IMR-90 (cell line): ENCODE measurements at regions not wholly inside any gene's neighbourhood (a gene's known extent, or its start where the extent isn't known, plus 50 kb on each side); places are given as distances from the start of the nearest gene placed in this dataset.

Experiments
- ATAC-seq: fragments of 200-7000 bp; cut with Tn5 transposase; 2 replicates; pipeline ENCODE4 v1.9.1; 2020; ENCODE audit warnings: low read depth, mild to moderate bottlenecking, moderate library complexity
- BruUV-seq: library from RNA; stranded (reverse); fragments of 400-500 nt; replicated peaks from 2 replicates; lab custom pipeline; 2021; lab: Mats Ljungman, UMichigan
- CTCF ChIA-PET: fragments of 300-600 bp; formaldehyde crosslinking; extraction: SDS; loops from one replicate; lab custom pipeline; 2021; ENCODE audit warnings: antibody characterized with exemption; lab: Yijun Ruan, JAX
- POLR2A ChIA-PET: fragments of 300-600 bp; sonication (Branson Sonifier 250); formaldehyde crosslinking; loops from one replicate; lab custom pipeline; 2022; ENCODE audit warnings: antibody characterized with exemption; ENCODE audit not compliant: unreplicated experiment; lab: Charles Lee
- DNase-seq: peaks from one replicate; pipeline ENCODE4 v3.0.0; 2013
- H2AFZ ChIP-seq: replicated peaks from 2 replicates; pipeline ENCODE3; 2013; ENCODE audit warnings: low read length, mild to moderate bottlenecking; ENCODE audit not compliant: poor library complexity
- H2AK5ac ChIP-seq: 2 replicates; pipeline ENCODE4 v1.6.1; 2013; ENCODE audit warnings: low read depth, low read length, inconsistent platforms
- H2AK9ac ChIP-seq: replicated peaks from 2 replicates; pipeline ENCODE3; 2013; ENCODE audit warnings: mild to moderate bottlenecking, low read depth, low read length, moderate library complexity; ENCODE audit not compliant: poor library complexity
- H2BK120ac ChIP-seq: 2 replicates; pipeline ENCODE4 v1.6.1; 2013; ENCODE audit warnings: low read depth, low read length, inconsistent platforms
- H2BK15ac ChIP-seq: 3 replicates; pipeline ENCODE4 v1.6.1; 2013; ENCODE audit warnings: low read depth, low read length, inconsistent platforms
- H2BK20ac ChIP-seq: 2 replicates; pipeline ENCODE4 v1.6.1; 2013; ENCODE audit warnings: low read depth, mild to moderate bottlenecking, inconsistent platforms, low read length, moderate library complexity
- H2BK5ac ChIP-seq: 2 replicates; pipeline ENCODE4 v1.6.1; 2013; ENCODE audit warnings: mild to moderate bottlenecking, low read depth, low read length, inconsistent platforms; ENCODE audit not compliant: poor library complexity, severe bottlenecking
- H3K14ac ChIP-seq: replicated peaks from 2 replicates; pipeline ENCODE4 v1.6.1; 2013; ENCODE audit warnings: low read depth, low read length, inconsistent platforms
- H3K18ac ChIP-seq: 2 replicates; pipeline ENCODE4 v1.6.1; 2013; ENCODE audit warnings: low read depth, low read length, control low read depth
- H3K23ac ChIP-seq: 2 replicates; pipeline ENCODE4 v1.6.1; 2013; ENCODE audit warnings: low read depth, low read length, inconsistent platforms
- H3K27ac ChIP-seq: 2 replicates; pipeline ENCODE4 v1.5.1; 2013; ENCODE audit warnings: mild to moderate bottlenecking, control low read depth, low read length; ENCODE audit not compliant: insufficient read depth
- H3K27me3 ChIP-seq: 2 replicates; pipeline ENCODE4 v1.6.1; 2013; ENCODE audit warnings: low read length; ENCODE audit not compliant: control insufficient read depth, insufficient read depth
- H3K36me3 ChIP-seq: 2 replicates; pipeline ENCODE4 v1.6.1; 2013; ENCODE audit warnings: low read length, mixed read lengths; ENCODE audit not compliant: control insufficient read depth, insufficient read depth
- H3K4ac ChIP-seq: 2 replicates; pipeline ENCODE4 v1.6.1; 2013; ENCODE audit warnings: low read depth, low read length, inconsistent platforms
- H3K4me1 ChIP-seq: 2 replicates; pipeline ENCODE4 v1.6.1; 2013; ENCODE audit warnings: low read length, mixed read lengths; ENCODE audit not compliant: control insufficient read depth, insufficient read depth
- H3K4me2 ChIP-seq: 2 replicates; pipeline ENCODE4 v1.6.1; 2013; ENCODE audit warnings: low read depth, mild to moderate bottlenecking, control low read depth, low read length, moderate library complexity
- H3K4me3 ChIP-seq: 2 replicates; pipeline ENCODE4 v1.5.1; 2013; ENCODE audit warnings: low read depth, mild to moderate bottlenecking, control low read depth, low read length, moderate library complexity; ENCODE audit not compliant: insufficient read depth
- H3K56ac ChIP-seq: 2 replicates; pipeline ENCODE4 v1.6.1; 2013; ENCODE audit warnings: low read length, inconsistent platforms; ENCODE audit not compliant: insufficient read depth; ENCODE audit errors: extremely low read depth
- H3K79me1 ChIP-seq, 2 experiments: 2 replicates each; pipeline ENCODE4 v1.6.1; 2013; ENCODE audit warnings: low read length in 2 of 2, inconsistent platforms in 1 of 2, low read depth in 1 of 2
- H3K9ac ChIP-seq: 2 replicates; pipeline ENCODE4 v1.6.1; 2013; ENCODE audit warnings: low read depth, low read length, control low read depth
- H3K9me1 ChIP-seq: 2 replicates; pipeline ENCODE4 v1.6.1; 2013; ENCODE audit warnings: low read length, inconsistent platforms; ENCODE audit not compliant: insufficient read depth
- H3K9me3 ChIP-seq: 2 replicates; pipeline ENCODE4 v1.6.1; 2013; ENCODE audit warnings: low read length; ENCODE audit not compliant: control insufficient read depth, insufficient read depth
- H4K20me1 ChIP-seq: 2 replicates; pipeline ENCODE4 v1.6.1; 2013; ENCODE audit warnings: low read length, inconsistent platforms; ENCODE audit not compliant: insufficient read depth
- H4K5ac ChIP-seq: 2 replicates; pipeline ENCODE4 v1.6.1; 2013; ENCODE audit warnings: mild to moderate bottlenecking, low read depth, low read length, control low read depth
- H4K8ac ChIP-seq, 2 experiments: 2 replicates each; pipeline ENCODE4 v1.6.1; 2013; ENCODE audit warnings: low read depth in 2 of 2, low read length in 2 of 2, control low read depth in 1 of 2, inconsistent platforms in 1 of 2
- H4K91ac ChIP-seq: 2 replicates; pipeline ENCODE4 v1.6.1; 2013; ENCODE audit warnings: low read depth, low read length, inconsistent platforms; ENCODE audit not compliant: insufficient read depth
- CEBPB ChIP-seq: IDR thresholded peaks from 2 replicates; pipeline ENCODE4 v1.6.1; 2012; ENCODE audit warnings: low read depth, low read length, improper control_type of control experiment
- CHD1 ChIP-seq: IDR thresholded peaks from 2 replicates; pipeline ENCODE4 v1.6.1; 2012; ENCODE audit warnings: low read depth, low read length, improper control_type of control experiment
- MAFK ChIP-seq: IDR thresholded peaks from 2 replicates; pipeline ENCODE4 v1.6.1; 2012; ENCODE audit warnings: low read depth, low read length, improper control_type of control experiment
- MAZ ChIP-seq: IDR thresholded peaks from 2 replicates; pipeline ENCODE4 v1.6.1; 2012; ENCODE audit warnings: low read depth, mild to moderate bottlenecking, low read length, improper control_type of control experiment, moderate library complexity, borderline replicate concordance
- MXI1 ChIP-seq: IDR thresholded peaks from 2 replicates; pipeline ENCODE4 v1.6.1; 2012; ENCODE audit warnings: low read depth, mild to moderate bottlenecking, low read length, moderate library complexity, borderline replicate concordance
- POLR2A ChIP-seq: IDR thresholded peaks from 2 replicates; pipeline ENCODE4 v1.6.1; 2012; ENCODE audit warnings: mild to moderate bottlenecking, low read depth, low read length
- SMC3 ChIP-seq: fragments of 150-350 bp; IDR thresholded peaks from 2 replicates; pipeline ENCODE4 v1.6.1; 2016; ENCODE audit warnings: low read depth, mild to moderate bottlenecking, antibody characterized with exemption, low read length, moderate library complexity
- USF2 ChIP-seq: fragments of 150-350 bp; IDR thresholded peaks from 2 replicates; pipeline ENCODE4 v1.6.1; 2017; ENCODE audit warnings: mild to moderate bottlenecking, antibody characterized with exemption, low read length, low read depth
- WGBS, 2 experiments: methylation state at CpG; one replicate each; pipeline versions ENCODE4 v1.1.5 to v1.1.7; 2013; ENCODE audit warnings: missing lambda C conversion rate in 2 of 2; ENCODE audit not compliant: insufficient read length in 1 of 2; ENCODE audit errors: extremely low coverage in 2 of 2; 5-methylcytosine and 5-hydroxymethylcytosine counted together
- dilution Hi-C: fragments of 300-500 bp; cut with HindIII; formaldehyde crosslinking; loops from one replicate; pipeline ENCODE4 v1.14.3; 2018; ENCODE audit warnings: low sequenced_read_pairs; ENCODE audit not compliant: unreplicated experiment
- in situ Hi-C: fragments of 300-500 bp; cut with MboI; formaldehyde crosslinking; loops from 3 replicates; pipeline ENCODE4 v1.14.3; 2019; ENCODE audit warnings: low sequenced_read_pairs, inconsistent platforms, mixed read lengths
- intact Hi-C: fragments of 100-400 bp; cut with micrococcal nuclease; formaldehyde crosslinking; loops from 2 replicates; pipeline ENCODE4 v1.10.0; 2022

- POLR2A ChIA-PET = interaction anchor here (0.7 kb wide), 1 partner anchor 42 kb away, joined by 3 read pairs; no protein-coding TSS in a partner anchor
- no peak overlapping the region for H3K27ac ChIP-seq
- no peak overlapping the region for H2AK9ac ChIP-seq
- no peak overlapping the region for H4K5ac ChIP-seq
- H2BK15ac ChIP-seq = no peak overlapping the region
- no peaks in the 10 kb centered on the region for H3K27me3 ChIP-seq
- no peak overlapping the region for H2AFZ ChIP-seq
- intact Hi-C loops = no loop called here
- no peaks in the 10 kb centered on the region for H3K79me1 ChIP-seq
- ATAC-seq (peak; percentile 80), DNase-seq (no peak)
- no TSS peak for BruUV-seq
- no peak for TF ChIP-seq CEBPB
- no peak for TF ChIP-seq MXI1
- TF ChIP-seq SMC3 = no peak
- TF ChIP-seq USF2 = no peak
- TF ChIP-seq POLR2A = no peak
- no peak for TF ChIP-seq MAFK
- no peak for TF ChIP-seq CHD1
- no peak for TF ChIP-seq MAZ
- H2AK5ac ChIP-seq = no peak overlapping the region
- dilution Hi-C loops = no loop called here
- CTCF ChIA-PET = interaction anchor here (0.6 to 1.3 kb wide), 3 partner anchors 8 to 55 kb away, joined by 4 read pairs; no protein-coding TSS in a partner anchor
- H3K36me3 ChIP-seq = no peaks in the 10 kb centered on the region
- WGBS, 2 experiments = no CpG with 5 or more reads among the region's 2 CpGs
- no peak overlapping the region for H3K56ac ChIP-seq
- no peak overlapping the region for H3K9ac ChIP-seq
- no peaks in the 10 kb centered on the region for H4K20me1 ChIP-seq
- no peak overlapping the region for H4K91ac ChIP-seq
- no peak overlapping the region for H3K4ac ChIP-seq
- no peak overlapping the region for H3K14ac ChIP-seq
- H3K4me1 ChIP-seq = no peaks in the 10 kb centered on the region
- H4K8ac ChIP-seq = no peak overlapping the region
- H3K18ac ChIP-seq = no peak overlapping the region
- in situ Hi-C loops = no loop called here
- no peak overlapping the region for H2BK5ac ChIP-seq
- H2BK120ac ChIP-seq = no peak overlapping the region
- no peak overlapping the region for H2BK20ac ChIP-seq
- no peak overlapping the region for H3K4me3 ChIP-seq
- H3K23ac ChIP-seq = no peak overlapping the region
- H3K9me1 ChIP-seq = no peaks in the 10 kb centered on the region
- H3K4me2 ChIP-seq = no peak overlapping the region
- no peaks in the 10 kb centered on the region for H3K9me3 ChIP-seq
Observed at GRCh38 chr3:153257673-153258351, 95.8 kb downstream of the RAP2B start.
